GM21717 (cell line): ENCODE measurements at regions not wholly inside any gene's neighbourhood (a gene's known extent, or its start where the extent isn't known, plus 50 kb on each side); places are given as distances from the start of the nearest gene placed in this dataset.
A peak's percentile ranks its signal among the peaks of the same experiment; 100 is the strongest.

Experiments used
- ATAC-seq: cut with Tn5 transposase; IDR thresholded peaks from one replicate; pipeline ENCODE4 v1.9.1; 2021; ENCODE audit warnings: mild to moderate bottlenecking, moderate library complexity; ENCODE audit not compliant: unreplicated experiment

- ATAC-seq: no peak
These were observed 774.7 kb upstream of the ROBO1 start for GRCh38 chr3:80542456-80542855.

- no peak for ATAC-seq
These were observed 769.9 kb upstream of the ROBO1 start for GRCh38 chr3:80537680-80538079.

GRCh38 chr3:80535286-80535685 lies 767.5 kb upstream of the ROBO1 start:
- ATAC-seq: no peak

- ATAC-seq: no peak
These were observed 765.8 kb upstream of the ROBO1 start for GRCh38 chr3:80533553-80533952.

- no peak for ATAC-seq
These were observed 758.4 kb upstream of the ROBO1 start for GRCh38 chr3:80526153-80526552.

- ATAC-seq: no peak
These were observed 753.3 kb upstream of the ROBO1 start for GRCh38 chr3:80521081-80521480.

GRCh38 chr3:80519436-80519835 lies 751.6 kb upstream of the ROBO1 start:
- no peak for ATAC-seq

GRCh38 chr3:80496452-80496851 lies 728.7 kb upstream of the ROBO1 start:
- no peak for ATAC-seq

- ATAC-seq: no peak
These were observed 724.4 kb upstream of the ROBO1 start for GRCh38 chr3:80492162-80492561.

- ATAC-seq: no peak
These were observed 705.2 kb upstream of the ROBO1 start for GRCh38 chr3:80472961-80473360.

GRCh38 chr3:80472459-80472858 lies 704.7 kb upstream of the ROBO1 start:
- no peak for ATAC-seq

GRCh38 chr3:80470433-80470832 lies 702.6 kb upstream of the ROBO1 start:
- ATAC-seq: no peak

GRCh38 chr3:80465746-80466145 lies 697.9 kb upstream of the ROBO1 start:
- ATAC-seq: no peak

GRCh38 chr3:80451393-80451792 lies 683.6 kb upstream of the ROBO1 start:
- no peak for ATAC-seq

- no peak for ATAC-seq
These were observed 677.8 kb upstream of the ROBO1 start for GRCh38 chr3:80445641-80446040.

- no peak for ATAC-seq
These were observed 677.3 kb upstream of the ROBO1 start for GRCh38 chr3:80445053-80445452.

- no peak for ATAC-seq
These were observed 671.7 kb upstream of the ROBO1 start for GRCh38 chr3:80439490-80439889.

GRCh38 chr3:80434366-80434765 lies 666.6 kb upstream of the ROBO1 start:
- ATAC-seq: no peak

GRCh38 chr3:80424951-80425350 lies 657.2 kb upstream of the ROBO1 start:
- ATAC-seq: no peak

- no peak for ATAC-seq
These were observed 640.4 kb upstream of the ROBO1 start for GRCh38 chr3:80408030-80408721.

- ATAC-seq: no peak
These were observed 637.8 kb upstream of the ROBO1 start for GRCh38 chr3:80405618-80406017.

GRCh38 chr3:80395023-80395422 lies 627.2 kb upstream of the ROBO1 start:
- ATAC-seq: no peak

GRCh38 chr3:80391573-80391972 lies 623.8 kb upstream of the ROBO1 start:
- ATAC-seq: peak; percentile 74
